GM13976 (cell line): ENCODE measurements at regions not wholly inside any gene's neighbourhood (a gene's known extent, or its start where the extent isn't known, plus 50 kb on each side); places are given as distances from the start of the nearest gene placed in this dataset.

Experiments
- DNase-seq: peaks from one replicate; pipeline ENCODE4 v3.0.0; 2012; ENCODE audit warnings: low spot score
- in situ Hi-C: fragments of 300-500 bp; cut with MboI; formaldehyde crosslinking; loops from one replicate; pipeline ENCODE4 v1.12.0; 2022; ENCODE audit warnings: low sequenced_read_pairs, mixed read lengths, inconsistent platforms; ENCODE audit not compliant: unreplicated experiment
- TF ChIP-seq, protein P1 (sequence below): IDR thresholded peaks from 2 replicates; pipeline ENCODE4 v1.5.1; 2012; ENCODE audit warnings: borderline replicate concordance, mild to moderate bottlenecking; ENCODE audit not compliant: insufficient read depth; ENCODE audit errors: extremely low read depth, missing control alignments, control extremely low read depth

- in situ Hi-C loops = no loop called here
Measured at GRCh38 chr22:22129387-22129786, 115.2 kb upstream of the VPREB1 start.

GRCh38 chr22:22128440-22128839 is 116.1 kb upstream of the VPREB1 start:
- in situ Hi-C loops = no loop called here
- no peak for DNase-seq
- TF ChIP-seq, protein P1, sequence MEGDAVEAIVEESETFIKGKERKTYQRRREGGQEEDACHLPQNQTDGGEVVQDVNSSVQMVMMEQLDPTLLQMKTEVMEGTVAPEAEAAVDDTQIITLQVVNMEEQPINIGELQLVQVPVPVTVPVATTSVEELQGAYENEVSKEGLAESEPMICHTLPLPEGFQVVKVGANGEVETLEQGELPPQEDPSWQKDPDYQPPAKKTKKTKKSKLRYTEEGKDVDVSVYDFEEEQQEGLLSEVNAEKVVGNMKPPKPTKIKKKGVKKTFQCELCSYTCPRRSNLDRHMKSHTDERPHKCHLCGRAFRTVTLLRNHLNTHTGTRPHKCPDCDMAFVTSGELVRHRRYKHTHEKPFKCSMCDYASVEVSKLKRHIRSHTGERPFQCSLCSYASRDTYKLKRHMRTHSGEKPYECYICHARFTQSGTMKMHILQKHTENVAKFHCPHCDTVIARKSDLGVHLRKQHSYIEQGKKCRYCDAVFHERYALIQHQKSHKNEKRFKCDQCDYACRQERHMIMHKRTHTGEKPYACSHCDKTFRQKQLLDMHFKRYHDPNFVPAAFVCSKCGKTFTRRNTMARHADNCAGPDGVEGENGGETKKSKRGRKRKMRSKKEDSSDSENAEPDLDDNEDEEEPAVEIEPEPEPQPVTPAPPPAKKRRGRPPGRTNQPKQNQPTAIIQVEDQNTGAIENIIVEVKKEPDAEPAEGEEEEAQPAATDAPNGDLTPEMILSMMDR = no peak

More at GRCh38 chr22:22129387-22129786, 115.2 kb upstream of the VPREB1 start:
- TF ChIP-seq, protein P1 = no peak
- no peak for DNase-seq

DNA sequence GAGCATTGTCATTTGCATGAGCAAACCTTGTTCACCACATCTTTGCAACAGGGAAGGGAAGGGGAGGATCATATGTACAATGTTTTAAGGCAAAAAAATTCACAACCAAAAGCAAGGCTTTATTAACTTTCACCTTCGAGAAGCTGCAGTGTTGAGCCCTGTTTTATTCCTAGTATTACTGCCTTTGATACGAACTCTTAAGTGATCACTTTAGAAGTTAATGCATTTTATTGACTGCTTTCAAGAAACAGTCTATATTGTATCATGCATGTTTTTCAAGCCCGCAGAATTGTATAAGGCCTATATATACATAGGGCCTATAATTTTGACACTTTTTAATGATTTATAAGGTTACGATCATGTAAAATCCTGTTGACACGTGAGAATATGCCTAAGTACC is 117.5 kb upstream of the VPREB1 start:
- TF ChIP-seq, protein P1 = no peak
- in situ Hi-C loops = no loop called here
- no peak for DNase-seq

DNA sequence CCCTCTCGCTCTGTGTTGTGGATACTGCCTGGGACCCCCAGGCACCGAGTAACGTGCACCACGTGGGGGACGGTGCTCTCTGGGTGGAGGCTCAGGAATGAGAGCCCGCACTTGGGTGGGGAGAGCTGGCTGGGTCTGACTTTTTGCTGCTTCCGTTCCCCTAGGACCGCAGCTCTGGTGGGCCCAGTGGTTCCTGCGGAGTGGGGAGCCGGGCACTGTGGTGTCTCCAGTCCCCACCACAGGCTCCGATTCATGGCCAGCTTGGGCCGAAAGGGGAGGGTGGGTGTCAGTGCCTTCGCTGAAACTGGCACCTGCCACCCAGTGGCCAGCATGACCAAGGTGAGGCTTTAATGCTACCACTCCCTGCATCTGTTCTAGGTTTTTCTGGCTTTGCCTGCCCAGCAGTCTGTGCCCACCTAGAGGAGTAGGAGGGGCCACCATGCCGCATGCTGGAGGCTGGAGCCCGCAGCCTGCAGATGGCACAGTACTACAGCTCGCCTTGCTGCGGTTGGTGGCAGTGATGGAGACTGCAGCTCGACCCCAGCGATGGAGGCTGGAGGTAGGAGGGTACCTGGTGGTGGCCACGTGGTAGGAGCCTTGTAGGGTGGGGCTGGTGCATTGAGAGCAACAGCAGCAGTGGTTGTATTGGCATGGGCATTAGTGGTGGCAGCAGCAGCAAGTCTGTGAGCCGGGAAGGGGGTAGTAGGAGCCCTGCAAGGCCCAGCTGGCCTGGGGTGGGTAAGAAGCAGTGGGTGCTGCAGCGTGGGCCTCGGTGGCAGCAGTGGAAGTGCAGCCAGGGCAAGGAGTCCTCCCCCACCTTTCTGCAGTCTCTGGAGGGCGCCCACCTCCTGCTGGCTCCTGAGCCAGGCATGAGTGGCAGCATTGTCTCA is 118.8 kb upstream of the VPREB1 start:
- in situ Hi-C loops = no loop called here

DNA sequence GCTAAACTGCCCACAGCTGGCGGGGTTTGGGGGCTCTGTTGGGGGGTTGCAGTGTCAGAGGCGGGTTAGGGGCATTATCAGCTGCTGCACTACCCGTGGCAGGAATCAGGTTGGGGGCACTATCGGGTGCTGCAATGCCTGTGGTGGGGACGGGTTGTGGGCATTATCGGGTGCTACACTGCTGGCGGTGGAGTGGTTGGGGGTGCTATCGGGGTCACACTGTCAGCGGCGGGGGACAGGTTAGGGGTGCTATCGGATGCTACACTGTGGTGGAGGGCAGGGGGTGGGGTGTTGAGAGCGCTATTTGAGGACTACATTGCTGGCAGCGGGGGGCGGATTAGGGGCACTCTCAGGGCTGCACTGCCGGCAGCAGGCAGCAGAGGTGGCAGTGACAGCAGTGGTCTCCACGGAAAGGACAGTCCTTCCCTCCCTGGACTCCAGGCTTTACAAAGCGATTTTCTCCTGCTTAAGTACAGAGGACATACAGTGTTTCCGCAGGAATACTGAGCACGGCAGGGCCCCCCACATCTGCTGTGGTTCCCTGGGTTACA is 119.5 kb upstream of the VPREB1 start:
- DNase-seq = no peak
- TF ChIP-seq, protein P1 = no peak
- in situ Hi-C loops = no loop called here

More for the DNA sequence above, 118.8 kb upstream of the VPREB1 start:
- no peak for DNase-seq
- TF ChIP-seq, protein P1 = no peak

DNA sequence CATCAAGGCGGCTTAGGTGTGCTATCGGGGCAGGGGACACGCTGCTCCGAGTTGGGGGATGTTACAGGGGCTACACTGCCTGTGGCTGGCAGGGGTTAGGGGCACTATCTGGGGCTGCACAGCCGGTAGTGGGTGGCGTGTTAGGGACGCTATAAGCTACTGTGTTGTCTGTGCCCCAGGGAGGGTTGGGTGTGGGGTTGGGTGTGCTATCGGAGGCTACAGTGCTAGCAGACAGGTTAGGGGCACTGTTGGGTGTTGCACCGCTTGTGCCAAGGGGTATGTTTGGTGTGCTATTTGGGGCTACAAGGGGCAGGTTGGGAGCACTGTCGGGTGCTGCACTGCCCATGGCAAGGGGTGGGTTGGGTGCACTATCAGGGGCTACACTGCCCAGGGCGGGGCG is 120.2 kb upstream of the VPREB1 start:
- in situ Hi-C loops = no loop called here
- TF ChIP-seq, protein P1 = no peak
- DNase-seq = no peak

DNA sequence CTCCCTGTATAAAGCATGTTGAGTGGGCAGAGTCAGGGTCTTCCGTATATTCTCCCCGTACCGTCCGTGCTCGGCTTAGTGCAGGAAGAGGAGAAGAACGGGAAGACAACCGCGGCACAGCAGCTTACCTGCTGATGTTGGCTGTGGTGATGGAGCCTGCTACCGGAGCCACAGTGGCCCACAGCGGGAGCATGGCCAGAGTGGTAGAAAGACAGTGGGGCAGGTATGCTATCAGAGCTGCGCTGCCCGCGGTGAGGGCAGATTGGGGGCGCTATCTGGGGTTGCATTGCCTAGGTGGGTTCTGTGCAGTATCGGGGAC is 120.7 kb upstream of the VPREB1 start:
- in situ Hi-C loops = no loop called here
- no peak for DNase-seq
- TF ChIP-seq, protein P1 = no peak
